Astrocyte (in vitro differentiated cells and primary cell): ENCODE measurements at regions not wholly inside any gene's neighbourhood (a gene's known extent, or its start where the extent isn't known, plus 50 kb on each side); places are given as distances from the start of the nearest gene placed in this dataset.

Experiments
- DNase-seq: peaks from one replicate; pipeline ENCODE4 v3.0.0-alpha.2; 2010; ENCODE audit warnings: low read depth
- FAIRE-seq: peaks from 2 replicates; lab custom pipeline; 2011; peaks lifted over from hg19 to GRCh38; lab: Jason Lieb, UNC
- H2AFZ ChIP-seq: 2 replicates; pipeline ENCODE4 v1.6.0; 2012; ENCODE audit warnings: low read depth, low read length, inconsistent platforms
- H3K27ac ChIP-seq: 2 replicates; pipeline ENCODE4 v1.5.1; 2011; ENCODE audit warnings: low read depth, low read length, inconsistent platforms
- H3K27me3 ChIP-seq: 2 replicates; pipeline ENCODE4 v1.6.0; 2011; ENCODE audit warnings: low read length, inconsistent platforms; ENCODE audit not compliant: insufficient read depth
- H3K36me3 ChIP-seq: 2 replicates; pipeline ENCODE4 v1.5.1; 2011; ENCODE audit warnings: low read length, inconsistent platforms; ENCODE audit not compliant: insufficient read depth
- H3K4me1 ChIP-seq: 2 replicates; pipeline ENCODE4 v1.5.1; 2011; ENCODE audit warnings: low read length, inconsistent platforms; ENCODE audit not compliant: insufficient read depth
- H3K4me2 ChIP-seq: 2 replicates; pipeline ENCODE4 v1.6.0; 2012; ENCODE audit warnings: low read length, inconsistent platforms
- H3K4me3 ChIP-seq: 2 replicates; pipeline ENCODE4 v1.5.1; 2011; ENCODE audit warnings: low read depth, mild to moderate bottlenecking, low read length, inconsistent platforms; ENCODE audit not compliant: insufficient read depth
- H3K79me2 ChIP-seq: 2 replicates; pipeline ENCODE4 v1.6.0; 2012; ENCODE audit warnings: mild to moderate bottlenecking, low read length, inconsistent platforms; ENCODE audit not compliant: insufficient read depth
- H3K9ac ChIP-seq: 2 replicates; pipeline ENCODE4 v1.6.0; 2012; ENCODE audit warnings: mild to moderate bottlenecking, low read length, inconsistent platforms
- H3K9me3 ChIP-seq: 2 replicates; pipeline ENCODE4 v1.5.1; 2012; ENCODE audit warnings: low read depth, mild to moderate bottlenecking, low read length, inconsistent platforms; ENCODE audit not compliant: insufficient read depth
- H4K20me1 ChIP-seq: 2 replicates; pipeline ENCODE4 v1.6.0; 2012; ENCODE audit warnings: low read length, inconsistent platforms; ENCODE audit not compliant: insufficient read depth
- H3K27ac Mint-ChIP-seq: one replicate; pipeline ENCODE4 v1.8.0; 2021; ENCODE audit warnings: mild to moderate bottlenecking, mixed read lengths; ENCODE audit not compliant: unreplicated experiment
- H3K27me3 Mint-ChIP-seq: one replicate; pipeline ENCODE4 v1.8.0; 2021; ENCODE audit warnings: low read depth, mixed read lengths; ENCODE audit not compliant: unreplicated experiment
- H3K36me3 Mint-ChIP-seq: one replicate; pipeline ENCODE4 v1.8.0; 2021; ENCODE audit warnings: low read depth, mixed read lengths; ENCODE audit not compliant: unreplicated experiment
- H3K4me1 Mint-ChIP-seq: one replicate; pipeline ENCODE4 v1.8.0; 2021; ENCODE audit warnings: low read depth, mixed read lengths; ENCODE audit not compliant: unreplicated experiment
- H3K4me3 Mint-ChIP-seq: one replicate; pipeline ENCODE4 v1.8.0; 2021; ENCODE audit warnings: mild to moderate bottlenecking, moderate library complexity, mixed read lengths; ENCODE audit not compliant: unreplicated experiment
- H3K9me3 Mint-ChIP-seq: one replicate; pipeline ENCODE4 v1.8.0; 2021; ENCODE audit warnings: mild to moderate bottlenecking, mixed read lengths; ENCODE audit not compliant: unreplicated experiment
- EZH2 ChIP-seq: IDR thresholded peaks from 2 replicates; pipeline ENCODE4 v1.6.1; 2012; ENCODE audit warnings: mild to moderate bottlenecking, low read length, inconsistent platforms; ENCODE audit not compliant: insufficient read depth
- TF ChIP-seq, protein P1 (sequence below): IDR thresholded peaks from 2 replicates; pipeline ENCODE4 v1.5.1; 2011; ENCODE audit warnings: low read depth, mild to moderate bottlenecking, inconsistent platforms, low read length, moderate library complexity; ENCODE audit not compliant: insufficient read depth

DNA sequence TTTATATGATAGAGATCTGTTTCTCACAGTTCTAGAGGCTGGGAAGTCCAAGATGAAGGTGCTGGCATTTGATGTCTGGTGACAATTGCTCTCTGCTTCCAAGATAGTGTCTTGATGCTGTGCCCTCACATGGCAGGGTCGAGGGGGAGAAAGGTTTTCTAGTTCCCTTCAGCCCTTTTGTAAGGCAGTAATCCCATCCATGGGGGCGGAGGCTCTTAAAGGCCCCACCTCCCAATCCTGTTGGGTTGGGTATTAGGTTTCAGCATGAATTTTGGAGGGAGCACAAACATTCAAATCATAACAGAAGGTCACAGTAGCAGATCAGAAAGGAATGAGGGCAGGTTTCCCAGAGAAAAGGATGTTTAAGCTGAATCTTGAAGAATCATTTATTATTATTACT is 601.7 kb upstream of the ZNF717 start:
- Mint-ChIP-seq H3K4me3 (no peak overlapping the region), H3K27ac (no peak overlapping the region), H3K4me1 (no peaks in the 10 kb centered on the region), H3K27me3 (no peaks in the 10 kb centered on the region), H3K36me3 (no peaks in the 10 kb centered on the region), H3K9me3 (no peaks in the 10 kb centered on the region)
- DNase-seq, result no peak
- FAIRE-seq, result no peak
- H3K9me3 ChIP-seq, result no peaks in the 10 kb centered on the region
- no peak overlapping the region for H3K27ac ChIP-seq
- no peak overlapping the region for H3K4me2 ChIP-seq
- TF ChIP-seq, protein P1, sequence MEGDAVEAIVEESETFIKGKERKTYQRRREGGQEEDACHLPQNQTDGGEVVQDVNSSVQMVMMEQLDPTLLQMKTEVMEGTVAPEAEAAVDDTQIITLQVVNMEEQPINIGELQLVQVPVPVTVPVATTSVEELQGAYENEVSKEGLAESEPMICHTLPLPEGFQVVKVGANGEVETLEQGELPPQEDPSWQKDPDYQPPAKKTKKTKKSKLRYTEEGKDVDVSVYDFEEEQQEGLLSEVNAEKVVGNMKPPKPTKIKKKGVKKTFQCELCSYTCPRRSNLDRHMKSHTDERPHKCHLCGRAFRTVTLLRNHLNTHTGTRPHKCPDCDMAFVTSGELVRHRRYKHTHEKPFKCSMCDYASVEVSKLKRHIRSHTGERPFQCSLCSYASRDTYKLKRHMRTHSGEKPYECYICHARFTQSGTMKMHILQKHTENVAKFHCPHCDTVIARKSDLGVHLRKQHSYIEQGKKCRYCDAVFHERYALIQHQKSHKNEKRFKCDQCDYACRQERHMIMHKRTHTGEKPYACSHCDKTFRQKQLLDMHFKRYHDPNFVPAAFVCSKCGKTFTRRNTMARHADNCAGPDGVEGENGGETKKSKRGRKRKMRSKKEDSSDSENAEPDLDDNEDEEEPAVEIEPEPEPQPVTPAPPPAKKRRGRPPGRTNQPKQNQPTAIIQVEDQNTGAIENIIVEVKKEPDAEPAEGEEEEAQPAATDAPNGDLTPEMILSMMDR, result no peak
- TF ChIP-seq EZH2, result no peak
- no peaks in the 10 kb centered on the region for H3K79me2 ChIP-seq
- H3K36me3 ChIP-seq, result no peaks in the 10 kb centered on the region
- H3K9ac ChIP-seq, result no peak overlapping the region
- H3K4me1 ChIP-seq, result no peaks in the 10 kb centered on the region
- no peaks in the 10 kb centered on the region for H3K27me3 ChIP-seq
- no peak overlapping the region for H2AFZ ChIP-seq
- H4K20me1 ChIP-seq, result no peaks in the 10 kb centered on the region
- no peak overlapping the region for H3K4me3 ChIP-seq

- Mint-ChIP-seq H3K27ac (no peak overlapping the region), H3K27me3 (no peaks in the 10 kb centered on the region), H3K4me1 (peaks cover 12% of the 10 kb centered on the region), H3K4me3 (no peak overlapping the region), H3K9me3 (peaks cover 3% of the 10 kb centered on the region), H3K36me3 (no peaks in the 10 kb centered on the region)
- Histone ChIP-seq H3K79me2 (no peaks in the 10 kb centered on the region), H3K9me3 (no peaks in the 10 kb centered on the region), H3K4me1 (no peaks in the 10 kb centered on the region), H3K36me3 (no peaks in the 10 kb centered on the region), H4K20me1 (no peaks in the 10 kb centered on the region), H2AFZ (no peak overlapping the region), H3K4me2 (no peak overlapping the region), H3K27me3 (no peaks in the 10 kb centered on the region), H3K27ac (no peak overlapping the region), H3K4me3 (no peak overlapping the region), H3K9ac (no peak overlapping the region)
- DNase-seq, result no peak
- TF ChIP-seq EZH2, result no peak
- TF ChIP-seq, protein P1, result no peak
- FAIRE-seq, result no peak
Measured at GRCh38 chr3:76400141-76400540, 614.8 kb upstream of the ZNF717 start.

DNA sequence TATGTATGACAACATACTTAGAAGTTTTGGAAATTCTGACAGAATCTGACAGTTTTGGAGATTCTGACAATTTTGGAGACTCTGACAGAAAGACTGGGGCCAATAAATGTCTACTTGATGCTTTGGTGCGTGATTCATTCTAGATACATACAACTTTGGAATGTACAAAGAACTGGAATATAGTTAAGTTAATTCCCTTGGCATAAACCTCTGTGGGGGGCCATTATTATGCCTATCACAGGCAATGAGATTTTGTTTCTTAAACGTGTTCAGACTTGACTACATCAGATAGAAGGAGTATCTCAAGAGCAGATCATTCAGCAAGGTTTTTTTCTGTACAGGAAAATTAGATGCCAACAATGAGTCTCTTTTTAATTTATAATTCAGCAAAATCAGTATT is 617.6 kb upstream of the ZNF717 start:
- peaks cover 16% of the 10 kb centered on the region for H3K4me1 Mint-ChIP-seq
- H3K27ac Mint-ChIP-seq, result no peak overlapping the region
- DNase-seq (no peak), FAIRE-seq (no peak)
- Histone ChIP-seq H3K4me1 (no peaks in the 10 kb centered on the region), H3K4me2 (no peak overlapping the region), H3K9ac (no peak overlapping the region), H3K4me3 (no peak overlapping the region), H3K27me3 (no peaks in the 10 kb centered on the region), H3K9me3 (no peaks in the 10 kb centered on the region), H4K20me1 (no peaks in the 10 kb centered on the region), H3K36me3 (no peaks in the 10 kb centered on the region), H3K79me2 (no peaks in the 10 kb centered on the region), H3K27ac (no peak overlapping the region), H2AFZ (no peak overlapping the region)
- TF ChIP-seq EZH2, result no peak
- TF ChIP-seq, protein P1, result no peak
- no peak overlapping the region for H3K4me3 Mint-ChIP-seq
- H3K36me3 Mint-ChIP-seq, result no peaks in the 10 kb centered on the region
- H3K27me3 Mint-ChIP-seq, result no peaks in the 10 kb centered on the region
- H3K9me3 Mint-ChIP-seq, result no peaks in the 10 kb centered on the region
